ENCODE measurements at regions not wholly inside any gene's neighbourhood (a gene's known extent, or its start where the extent isn't known, plus 50 kb on each side); places are given as distances from the start of the nearest gene placed in this dataset.

DNA sequence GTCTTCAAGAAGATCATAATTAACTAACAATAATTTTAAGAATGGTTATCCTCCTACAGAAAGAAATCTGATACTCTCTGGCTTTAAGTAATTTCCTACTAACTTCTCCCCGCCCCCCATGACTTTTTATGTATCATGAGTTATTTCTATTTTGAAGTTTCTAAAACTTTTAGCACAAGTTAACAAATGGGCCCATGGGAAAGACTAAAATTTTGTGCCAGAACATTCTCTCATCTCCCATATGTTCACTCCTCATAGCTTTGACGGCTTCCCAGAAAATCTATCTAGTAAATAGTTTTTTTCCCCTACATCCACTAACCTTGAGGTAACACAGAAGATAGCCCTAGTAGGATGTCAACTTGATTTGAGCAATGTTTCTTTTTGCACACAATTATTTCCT, 148.3 kb downstream of the POSTN start:
- H3K27me3 Mint-ChIP-seq (ENCODE audit: low read depth), result no peaks in the 10 kb centered on the region
- no peaks in the 10 kb centered on the region for H3K36me3 Mint-ChIP-seq (ENCODE audit: low read depth)
- no peak overlapping the region for H3K27ac Mint-ChIP-seq
- no peaks in the 10 kb centered on the region for H3K4me1 Mint-ChIP-seq (ENCODE audit: low read depth)
- no peak overlapping the region for H3K4me3 Mint-ChIP-seq
- peaks cover 19% of the 10 kb centered on the region for H3K9me3 Mint-ChIP-seq

DNA sequence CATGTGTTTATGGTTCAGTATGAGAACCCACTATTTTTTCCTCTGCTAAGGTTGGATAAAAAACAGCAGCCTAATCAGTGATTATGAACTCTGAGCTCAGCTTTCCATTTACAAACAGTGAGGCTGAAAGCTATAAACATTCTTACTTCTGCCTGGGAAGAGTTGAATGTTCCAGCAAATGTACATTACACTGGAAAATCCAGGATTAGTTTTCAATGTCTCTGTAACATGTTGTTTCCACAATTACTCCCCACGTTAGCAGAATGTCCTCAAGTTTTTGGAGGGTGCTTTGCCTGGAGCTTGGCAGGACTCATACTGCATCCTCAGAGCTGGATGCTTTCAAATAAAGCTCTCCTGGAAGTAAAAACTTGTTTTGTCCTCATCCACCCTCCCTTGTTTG, 150.4 kb downstream of the POSTN start:
- no peak overlapping the region for H3K4me3 Mint-ChIP-seq
- peaks cover 13% of the 10 kb centered on the region for H3K9me3 Mint-ChIP-seq
- no peaks in the 10 kb centered on the region for H3K36me3 Mint-ChIP-seq (ENCODE audit: low read depth)
- H3K27me3 Mint-ChIP-seq (ENCODE audit: low read depth), result no peaks in the 10 kb centered on the region
- H3K27ac Mint-ChIP-seq, result no peak overlapping the region
- H3K4me1 Mint-ChIP-seq (ENCODE audit: low read depth), result no peaks in the 10 kb centered on the region

GRCh38 chr13:37446503-37446902, 152.1 kb downstream of the POSTN start:
- Mint-ChIP-seq H3K9me3 (peaks cover 9% of the 10 kb centered on the region), H3K27ac (no peak overlapping the region), H3K4me3 (no peak overlapping the region), H3K36me3 (ENCODE audit: low read depth) (no peaks in the 10 kb centered on the region), H3K27me3 (ENCODE audit: low read depth) (no peaks in the 10 kb centered on the region), H3K4me1 (ENCODE audit: low read depth) (no peaks in the 10 kb centered on the region)

- Mint-ChIP-seq H3K27ac (no peak overlapping the region), H3K36me3 (ENCODE audit: low read depth) (no peaks in the 10 kb centered on the region), H3K9me3 (peaks cover 9% of the 10 kb centered on the region), H3K4me1 (ENCODE audit: low read depth) (no peaks in the 10 kb centered on the region), H3K4me3 (no peak overlapping the region), H3K27me3 (ENCODE audit: low read depth) (no peaks in the 10 kb centered on the region)
Measured at GRCh38 chr13:37443538-37443937, 155.0 kb downstream of the POSTN start.

DNA sequence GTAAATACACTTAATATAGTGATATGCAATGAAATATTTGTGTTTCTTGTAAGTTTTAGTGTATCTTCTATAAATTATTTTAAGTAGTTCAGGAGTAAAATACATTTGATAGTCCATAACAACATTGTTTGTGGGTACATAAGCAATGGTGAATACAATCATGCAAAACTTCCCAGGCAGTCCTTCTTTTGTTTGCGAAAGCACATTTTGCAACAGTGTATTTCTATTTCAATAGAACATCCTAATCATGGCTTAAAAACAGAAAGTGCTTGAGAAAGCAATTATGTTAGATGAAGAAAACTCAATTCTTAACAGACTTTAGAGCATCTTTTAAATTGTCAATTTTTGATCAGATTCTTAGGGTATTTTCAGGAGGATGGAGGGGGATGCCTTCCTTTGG, 155.6 kb downstream of the POSTN start:
- peaks cover 9% of the 10 kb centered on the region for H3K9me3 Mint-ChIP-seq
- H3K27ac Mint-ChIP-seq, result no peak overlapping the region
- H3K27me3 Mint-ChIP-seq (ENCODE audit: low read depth), result no peaks in the 10 kb centered on the region
- H3K4me1 Mint-ChIP-seq (ENCODE audit: low read depth), result no peaks in the 10 kb centered on the region
- no peaks in the 10 kb centered on the region for H3K36me3 Mint-ChIP-seq (ENCODE audit: low read depth)
- no peak overlapping the region for H3K4me3 Mint-ChIP-seq

GRCh38 chr13:37435881-37436280, 162.7 kb downstream of the POSTN start:
- Mint-ChIP-seq H3K4me3 (no peak overlapping the region), H3K4me1 (ENCODE audit: low read depth) (no peaks in the 10 kb centered on the region), H3K36me3 (ENCODE audit: low read depth) (no peaks in the 10 kb centered on the region), H3K27ac (no peak overlapping the region), H3K27me3 (ENCODE audit: low read depth) (no peaks in the 10 kb centered on the region), H3K9me3 (peaks cover 6% of the 10 kb centered on the region)

- H3K4me1 Mint-ChIP-seq (ENCODE audit: low read depth), result no peaks in the 10 kb centered on the region
- no peak overlapping the region for H3K4me3 Mint-ChIP-seq
- no peaks in the 10 kb centered on the region for H3K27me3 Mint-ChIP-seq (ENCODE audit: low read depth)
- H3K36me3 Mint-ChIP-seq (ENCODE audit: low read depth), result no peaks in the 10 kb centered on the region
- peaks cover 10% of the 10 kb centered on the region for H3K9me3 Mint-ChIP-seq
- no peak overlapping the region for H3K27ac Mint-ChIP-seq
Measured at GRCh38 chr13:37433086-37433485, 165.5 kb downstream of the POSTN start.

DNA sequence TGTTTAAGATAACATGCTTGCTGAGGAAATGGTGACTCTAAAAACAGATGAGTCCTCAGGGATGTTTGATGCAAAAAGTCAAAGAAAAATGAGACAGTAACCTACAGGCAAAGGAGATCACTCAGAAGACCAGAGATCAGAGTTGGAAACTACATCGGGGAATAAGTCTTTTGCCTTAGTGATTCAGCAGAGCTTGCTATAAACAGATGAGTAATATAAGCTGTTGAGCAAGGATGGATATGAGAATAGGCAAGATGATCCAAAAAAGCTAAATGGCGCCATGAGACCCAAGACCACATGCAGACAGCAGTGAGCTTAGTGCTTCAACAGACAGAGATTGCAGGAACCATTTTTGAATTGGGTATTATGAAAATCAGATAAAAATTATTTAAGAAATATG, 168.6 kb downstream of the POSTN start:
- Mint-ChIP-seq H3K36me3 (ENCODE audit: low read depth) (no peaks in the 10 kb centered on the region), H3K27ac (no peak overlapping the region), H3K4me1 (ENCODE audit: low read depth) (no peaks in the 10 kb centered on the region), H3K27me3 (ENCODE audit: low read depth) (no peaks in the 10 kb centered on the region), H3K4me3 (no peak overlapping the region), H3K9me3 (peaks cover 7% of the 10 kb centered on the region)

DNA sequence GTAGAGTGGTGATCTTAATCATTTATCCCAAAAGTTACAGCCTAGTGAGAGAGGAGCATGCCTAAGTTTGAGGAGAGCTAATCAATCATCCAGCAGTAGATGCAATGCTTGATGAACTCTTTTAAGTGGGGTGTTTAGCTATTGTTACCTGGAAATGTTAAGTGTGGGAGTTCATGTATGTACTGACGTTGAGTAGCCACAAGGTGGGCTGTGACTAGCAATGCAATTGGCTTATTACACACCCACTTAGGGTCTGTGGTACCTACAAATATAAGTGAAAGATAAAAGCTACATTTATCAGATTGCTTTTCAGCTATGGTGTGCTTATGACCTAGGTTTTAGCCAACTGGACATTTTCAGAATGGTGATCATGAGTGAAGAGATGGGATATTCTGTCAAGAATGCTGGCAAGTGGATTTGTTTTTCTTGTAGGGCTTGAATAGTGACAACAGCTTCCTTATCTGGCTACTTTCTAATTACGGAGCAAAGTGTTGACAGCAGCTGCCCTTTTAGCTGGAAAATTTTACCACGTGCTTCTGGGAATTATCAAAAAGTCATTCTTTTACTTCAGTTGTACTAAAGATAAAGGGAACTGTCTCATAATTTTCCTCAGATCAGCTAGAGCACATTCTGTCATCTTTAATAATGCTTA, 170.6 kb downstream of the POSTN start:
- Mint-ChIP-seq H3K36me3 (ENCODE audit: low read depth) (no peaks in the 10 kb centered on the region), H3K4me1 (ENCODE audit: low read depth) (no peaks in the 10 kb centered on the region), H3K9me3 (peaks cover 11% of the 10 kb centered on the region), H3K27ac (no peak overlapping the region), H3K27me3 (ENCODE audit: low read depth) (no peaks in the 10 kb centered on the region), H3K4me3 (no peak overlapping the region)

- Mint-ChIP-seq H3K27me3 (ENCODE audit: low read depth) (no peaks in the 10 kb centered on the region), H3K4me1 (ENCODE audit: low read depth) (no peaks in the 10 kb centered on the region), H3K4me3 (no peak overlapping the region), H3K27ac (no peak overlapping the region), H3K36me3 (ENCODE audit: low read depth) (no peaks in the 10 kb centered on the region), H3K9me3 (peaks cover 14% of the 10 kb centered on the region)
Measured at GRCh38 chr13:37418490-37418889, 180.1 kb downstream of the POSTN start.

DNA sequence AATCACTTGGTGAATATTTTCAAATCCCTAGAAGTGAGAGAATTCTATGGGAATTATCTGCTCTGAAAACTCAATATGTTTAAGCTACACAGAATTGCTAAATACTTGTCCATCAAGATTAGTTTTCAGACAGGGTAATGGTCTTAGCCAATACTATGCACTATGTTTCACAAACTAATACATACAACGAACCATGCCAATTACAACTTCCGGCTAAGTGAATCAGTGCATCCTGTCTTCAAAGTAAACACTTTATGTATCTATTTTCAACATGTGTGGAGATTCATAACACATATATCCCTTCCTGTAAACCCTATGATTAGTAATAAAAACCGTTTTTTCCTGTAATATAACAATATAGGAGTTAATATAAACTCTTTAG, 181.5 kb downstream of the POSTN start:
- no peaks in the 10 kb centered on the region for H3K36me3 Mint-ChIP-seq (ENCODE audit: low read depth)
- H3K27ac Mint-ChIP-seq, result no peak overlapping the region
- H3K4me1 Mint-ChIP-seq (ENCODE audit: low read depth), result no peaks in the 10 kb centered on the region
- H3K9me3 Mint-ChIP-seq, result peaks cover 9% of the 10 kb centered on the region
- H3K27me3 Mint-ChIP-seq (ENCODE audit: low read depth), result no peaks in the 10 kb centered on the region
- no peak overlapping the region for H3K4me3 Mint-ChIP-seq

- H3K9me3 Mint-ChIP-seq, result peaks cover 4% of the 10 kb centered on the region
- H3K27me3 Mint-ChIP-seq (ENCODE audit: low read depth), result no peaks in the 10 kb centered on the region
- no peak overlapping the region for H3K27ac Mint-ChIP-seq
- no peaks in the 10 kb centered on the region for H3K36me3 Mint-ChIP-seq (ENCODE audit: low read depth)
- H3K4me3 Mint-ChIP-seq, result no peak overlapping the region
- H3K4me1 Mint-ChIP-seq (ENCODE audit: low read depth), result no peaks in the 10 kb centered on the region
Measured at GRCh38 chr13:37416291-37417059, 182.1 kb downstream of the POSTN start.

- Mint-ChIP-seq H3K27ac (no peak overlapping the region), H3K27me3 (ENCODE audit: low read depth) (no peaks in the 10 kb centered on the region), H3K4me1 (ENCODE audit: low read depth) (no peaks in the 10 kb centered on the region), H3K9me3 (no peaks in the 10 kb centered on the region), H3K36me3 (ENCODE audit: low read depth) (no peaks in the 10 kb centered on the region), H3K4me3 (no peak overlapping the region)
Measured at GRCh38 chr13:37413161-37413560, 185.4 kb downstream of the POSTN start.

GRCh38 chr13:37412241-37412921, 186.2 kb downstream of the POSTN start:
- Mint-ChIP-seq H3K4me1 (ENCODE audit: low read depth) (no peaks in the 10 kb centered on the region), H3K9me3 (no peaks in the 10 kb centered on the region), H3K36me3 (ENCODE audit: low read depth) (no peaks in the 10 kb centered on the region), H3K4me3 (no peak overlapping the region), H3K27me3 (ENCODE audit: low read depth) (no peaks in the 10 kb centered on the region), H3K27ac (no peak overlapping the region)

DNA sequence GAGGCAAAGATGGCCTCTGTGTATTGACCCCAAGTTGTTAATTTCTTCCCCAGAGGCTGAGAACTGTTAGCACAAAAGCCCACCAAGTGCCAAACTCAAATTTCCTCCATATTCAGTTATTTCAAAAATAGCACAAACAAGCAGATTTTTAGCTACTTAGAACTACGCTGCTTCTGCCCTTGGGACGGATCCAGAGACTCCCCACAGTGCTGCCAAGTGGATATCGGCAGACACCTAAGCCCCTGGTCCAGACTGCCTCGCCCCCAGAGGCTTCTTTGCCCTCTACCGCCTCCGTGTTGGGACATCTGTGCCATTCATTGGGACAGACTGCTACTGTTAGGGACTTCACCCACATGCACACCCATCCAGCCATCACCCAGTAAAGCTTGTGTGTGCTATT, 188.3 kb downstream of the POSTN start:
- H3K36me3 Mint-ChIP-seq (ENCODE audit: low read depth), result no peaks in the 10 kb centered on the region
- no peaks in the 10 kb centered on the region for H3K27me3 Mint-ChIP-seq (ENCODE audit: low read depth)
- no peak overlapping the region for H3K4me3 Mint-ChIP-seq
- H3K27ac Mint-ChIP-seq, result no peak overlapping the region
- no peaks in the 10 kb centered on the region for H3K9me3 Mint-ChIP-seq
- no peaks in the 10 kb centered on the region for H3K4me1 Mint-ChIP-seq (ENCODE audit: low read depth)
